Activated gamma-delta T cell treated with anti-CD3 and anti-CD28 coated beads, Interleukin-2, amount 50 U/mL, for 16 hours (primary cell): ENCODE measurements at regions not wholly inside any gene's neighbourhood (a gene's known extent, or its start where the extent isn't known, plus 50 kb on each side); places are given as distances from the start of the nearest gene placed in this dataset.

ENCODE experiments used
- DNase-seq: peaks from one replicate; pipeline ENCODE4 v3.0.0-alpha.2; 2020; ENCODE audit warnings: low read depth

- DNase-seq = no peak
Measured at GRCh38 chr1:234878288-234878687, 250.3 kb downstream of the TOMM20 start.

DNA sequence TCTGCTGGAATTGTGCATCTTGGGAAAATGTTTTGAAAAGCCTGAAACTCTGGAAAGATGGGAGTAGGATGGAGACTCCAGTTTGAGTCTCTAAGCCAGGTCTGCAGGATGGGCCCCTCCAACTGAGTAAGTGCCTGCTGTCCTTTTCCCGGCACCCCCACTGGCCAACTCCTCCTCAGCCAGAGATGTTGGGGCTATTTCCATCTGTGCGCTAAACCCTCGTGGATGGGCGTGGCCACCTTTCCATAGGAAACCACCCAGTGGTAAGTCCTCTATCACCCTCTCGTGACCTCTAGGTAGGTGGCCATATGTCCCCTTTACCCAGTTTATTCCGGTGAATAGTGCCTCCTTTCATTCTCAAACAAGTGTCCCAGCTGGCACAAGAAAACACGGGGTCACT is 250.9 kb downstream of the TOMM20 start:
- no peak for DNase-seq

DNA sequence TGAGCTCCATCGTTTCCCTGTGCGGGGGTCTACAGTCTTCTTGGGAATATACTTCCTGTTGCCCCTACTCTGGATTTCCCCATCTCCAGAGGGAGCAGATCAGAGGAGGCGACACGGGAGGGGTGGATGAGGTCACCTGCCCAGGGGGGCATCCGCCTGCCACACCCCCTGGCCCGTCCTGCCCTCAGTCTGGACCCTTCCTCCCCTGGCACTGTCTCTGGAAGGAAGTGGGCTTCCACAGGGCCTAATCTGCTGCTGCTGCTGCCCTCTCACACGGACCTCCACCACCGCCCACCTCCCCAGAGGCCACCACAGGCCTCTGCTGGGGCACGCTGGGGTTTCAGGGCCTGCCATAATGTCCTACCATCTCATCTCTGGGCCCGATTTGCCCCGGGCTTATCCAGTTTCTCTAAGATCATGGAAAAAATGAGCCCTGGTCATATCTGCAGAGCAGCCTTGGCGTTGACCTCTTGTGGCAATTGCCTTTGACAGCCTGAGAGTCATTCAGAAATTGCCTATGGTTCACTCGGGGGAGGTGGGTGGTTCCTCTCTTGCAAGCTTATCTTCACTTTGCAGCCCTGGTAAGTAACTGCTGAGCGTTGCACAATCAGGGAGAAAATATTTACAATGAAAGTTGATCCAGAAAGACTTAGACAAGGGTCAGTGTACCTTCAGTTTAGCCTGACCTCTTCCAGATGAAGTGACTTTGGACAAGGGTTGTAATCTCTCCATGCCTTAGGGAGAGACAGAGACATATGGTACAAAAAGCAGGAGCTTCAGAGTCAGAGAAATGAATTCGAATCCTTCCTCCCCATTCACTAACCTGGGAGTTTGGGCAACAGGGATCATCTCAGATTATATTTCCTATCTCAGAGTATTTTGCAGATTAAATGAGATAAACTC is 252.4 kb downstream of the TOMM20 start:
- no peak for DNase-seq

DNA sequence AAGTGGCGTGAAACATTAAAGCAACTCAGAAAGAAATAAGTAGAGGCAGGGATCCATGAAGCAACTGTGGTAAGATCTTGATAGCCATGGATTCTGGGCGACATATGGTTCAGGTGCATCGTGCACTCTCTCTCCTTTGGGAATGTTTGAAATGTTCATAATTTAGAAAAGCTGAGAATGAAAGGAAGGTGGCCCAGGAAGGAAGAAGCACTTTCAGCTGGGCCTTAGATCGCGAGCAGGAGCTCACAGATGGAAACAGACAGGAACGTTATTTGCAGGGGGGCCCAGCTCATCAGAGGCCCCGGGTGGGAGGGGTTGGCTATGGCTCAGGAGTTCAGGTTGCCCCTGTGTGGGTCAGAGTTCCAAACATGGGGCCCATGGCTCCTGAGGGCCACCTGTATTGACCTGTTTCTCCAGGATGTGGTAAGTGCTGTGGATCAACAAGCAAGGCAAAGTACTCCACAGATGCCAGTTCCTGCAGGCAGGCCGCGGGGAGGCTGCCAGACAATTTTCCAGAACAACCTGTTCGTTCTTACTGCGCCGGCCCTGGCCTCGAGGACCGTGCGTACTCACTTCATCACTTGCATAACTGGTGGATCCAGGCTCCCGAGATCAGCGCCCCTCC is 253.2 kb downstream of the TOMM20 start:
- DNase-seq = no peak

GRCh38 chr1:234874291-234875288 is 254.0 kb downstream of the TOMM20 start:
- DNase-seq = no peak

GRCh38 chr1:234871710-234872271 is 256.8 kb downstream of the TOMM20 start:
- no peak for DNase-seq

DNA sequence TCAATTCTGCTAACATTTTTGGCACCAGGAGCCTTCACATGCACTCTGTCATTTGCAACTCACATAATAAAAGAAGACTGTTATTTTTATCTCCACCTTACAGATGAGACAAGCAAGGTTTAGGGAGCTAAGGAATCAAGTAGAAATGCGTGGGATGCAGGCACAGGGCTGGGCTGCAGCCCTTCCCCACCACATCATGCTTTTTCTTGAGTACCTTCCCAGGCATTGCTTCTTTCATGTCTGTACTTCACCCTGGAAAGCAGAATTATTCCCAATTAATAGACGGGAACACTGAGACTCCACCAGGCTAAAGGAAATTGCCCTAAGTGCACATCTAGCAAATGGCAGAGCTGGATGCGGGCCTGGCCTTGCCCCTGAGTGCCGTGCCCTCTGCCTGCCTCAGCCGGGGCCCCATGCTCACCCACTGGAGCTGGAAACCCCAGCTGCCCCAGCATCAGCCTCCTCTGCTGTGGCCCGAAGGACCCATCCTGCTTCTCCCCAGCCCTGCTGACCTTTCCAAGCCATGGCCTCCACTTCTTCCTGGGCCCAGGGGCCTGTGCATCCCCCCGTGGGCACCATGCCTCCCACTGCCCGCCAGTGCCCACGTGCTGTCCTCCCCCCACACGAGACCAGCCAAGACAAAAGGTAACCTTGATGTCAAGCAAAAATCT is 257.5 kb downstream of the TOMM20 start:
- no peak for DNase-seq

DNA sequence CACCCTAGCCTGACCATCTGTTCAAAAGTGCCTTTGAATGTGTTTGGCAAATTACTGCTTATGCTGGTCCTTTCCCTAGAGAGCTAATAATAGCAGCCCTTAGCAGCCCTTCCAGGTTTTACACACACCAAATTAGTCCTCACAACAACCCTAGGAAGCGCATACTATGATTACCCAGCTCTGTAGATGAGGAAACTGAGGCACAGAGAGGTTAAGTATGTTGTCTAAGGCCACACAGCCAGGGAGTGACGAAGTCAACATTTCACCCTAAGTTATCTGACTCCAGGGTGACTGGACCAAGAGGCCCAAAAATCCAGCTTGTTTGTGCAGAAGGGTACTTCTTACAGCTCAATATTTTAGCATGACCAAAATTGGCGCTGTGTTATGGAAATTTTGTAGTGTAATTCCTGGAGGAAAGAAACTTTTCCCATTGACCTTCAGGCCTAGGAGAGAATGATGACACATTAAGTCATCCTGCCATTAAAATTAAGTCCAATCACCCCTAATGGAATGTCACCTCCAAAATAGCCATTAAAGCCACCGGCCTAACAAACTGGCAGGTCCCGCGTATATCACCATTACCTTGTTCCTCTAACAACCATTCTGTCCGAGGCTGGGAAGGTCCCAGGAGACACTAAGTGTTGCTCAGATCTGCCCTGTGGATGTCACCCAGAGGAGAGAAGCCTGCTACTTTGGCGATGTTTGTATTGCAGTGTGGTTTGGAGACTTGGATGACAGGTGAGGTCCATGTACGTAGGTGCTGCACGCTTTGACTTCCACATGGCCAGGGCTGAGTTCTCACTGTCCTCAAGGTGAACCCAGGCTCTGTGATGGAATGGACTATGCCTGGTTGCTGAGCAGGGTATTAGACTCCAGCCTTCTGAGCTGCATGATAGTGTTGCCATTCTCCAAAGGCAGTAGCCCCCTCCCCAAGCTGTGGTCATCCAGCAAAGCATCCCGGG is 258.3 kb downstream of the TOMM20 start:
- no peak for DNase-seq

DNA sequence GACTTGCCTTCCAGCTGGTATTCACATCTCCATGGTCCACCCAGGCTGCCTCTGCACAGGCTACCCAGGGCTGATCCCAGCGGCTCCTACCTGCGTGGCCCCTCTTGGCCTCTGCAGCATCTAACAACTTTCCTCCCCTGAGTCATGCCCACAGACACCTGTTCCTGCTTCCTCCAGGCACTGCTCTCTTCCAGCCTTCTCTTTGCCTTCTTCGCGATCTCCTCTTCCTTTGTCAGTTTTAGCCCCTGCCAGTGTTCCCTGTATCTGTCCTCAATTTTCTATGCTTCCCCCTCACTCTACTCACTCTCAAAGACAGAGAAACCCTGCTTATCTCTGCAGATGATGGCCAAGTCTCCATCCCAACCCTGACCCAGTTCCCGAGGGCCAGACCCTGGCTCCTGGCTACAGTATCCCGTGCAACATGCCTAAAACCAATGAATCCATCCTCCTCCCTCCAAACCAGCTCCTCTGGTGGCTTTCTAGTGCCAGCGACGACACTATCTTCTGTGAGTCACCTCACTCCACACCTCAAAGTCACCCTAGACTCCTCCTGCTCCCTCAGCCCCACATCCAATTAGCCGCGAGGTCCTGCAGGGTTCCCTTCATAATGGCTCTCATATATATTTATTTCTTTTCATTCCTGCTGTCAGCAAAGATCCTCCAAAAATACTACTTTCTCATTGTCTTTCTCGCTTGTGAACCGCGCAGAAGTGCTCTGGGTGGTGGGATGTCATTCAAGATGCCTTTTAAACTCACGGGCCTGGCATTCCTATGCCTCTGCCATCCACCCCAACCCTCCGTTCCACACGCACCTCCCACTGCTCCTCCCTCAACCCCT is 259.2 kb downstream of the TOMM20 start:
- DNase-seq = no peak

GRCh38 chr1:234868296-234869147 is 258.5 kb upstream of the IRF2BP2 start:
- no peak for DNase-seq

DNA sequence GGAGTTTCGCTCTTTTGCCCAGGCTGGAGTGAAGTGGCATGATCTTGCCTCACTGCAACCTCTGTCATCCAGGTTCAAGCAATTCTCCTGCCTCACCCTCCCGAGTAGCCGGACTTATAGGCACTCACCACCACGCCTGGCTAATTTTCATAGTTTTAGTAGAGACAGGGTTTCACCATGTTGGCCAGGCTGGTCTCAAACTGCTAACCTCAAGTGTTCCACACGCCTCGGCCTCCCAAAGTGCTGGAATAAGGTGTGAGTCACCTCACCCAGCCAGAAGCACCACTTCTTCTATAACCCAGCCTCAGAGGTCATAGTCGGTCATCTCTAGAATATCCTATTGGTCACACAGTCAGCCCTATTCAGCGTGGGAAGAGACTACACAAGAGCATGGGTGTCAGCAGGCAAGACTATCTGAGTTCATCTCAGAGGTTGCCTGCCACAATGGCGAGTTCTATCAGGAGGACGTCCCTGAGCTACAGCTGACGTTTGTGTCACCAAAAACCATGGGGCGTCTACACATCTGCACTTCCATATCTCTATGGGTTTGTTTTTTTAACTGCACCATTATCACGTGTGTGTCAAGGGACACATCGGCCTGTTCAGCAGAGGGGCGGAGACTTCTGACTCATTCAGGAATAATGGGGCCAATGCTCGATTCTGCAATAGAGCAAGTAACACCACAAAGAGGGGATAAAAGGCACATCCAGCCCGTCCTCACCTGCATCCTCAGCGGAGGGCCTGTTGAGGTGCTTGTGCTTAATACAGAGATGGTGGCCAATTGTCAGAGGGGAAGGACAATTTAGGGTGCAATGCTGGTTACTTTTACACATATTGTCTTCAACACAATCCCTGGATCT is 256.3 kb upstream of the IRF2BP2 start:
- no peak for DNase-seq

- DNase-seq = no peak
Measured at GRCh38 chr1:234865171-234866006, 255.4 kb upstream of the IRF2BP2 start.

DNA sequence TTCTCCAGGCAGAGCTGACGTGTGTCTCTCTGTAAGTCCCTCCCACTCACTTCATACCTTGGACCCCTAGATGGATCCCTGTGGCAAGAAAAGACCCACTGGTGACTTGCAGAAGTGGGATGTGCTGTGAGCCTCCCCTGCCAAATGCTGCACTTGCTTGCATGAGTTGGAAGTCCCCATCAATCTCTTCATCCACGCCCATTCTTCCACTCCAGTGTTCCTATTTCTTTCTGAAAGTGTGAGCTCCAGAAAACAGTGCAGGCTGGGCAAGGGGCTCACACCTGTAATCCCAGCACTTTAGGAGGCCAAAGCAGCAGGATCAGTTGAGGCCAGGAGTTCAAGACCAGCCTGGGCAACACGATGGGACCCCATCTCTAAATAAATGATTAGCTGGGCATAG is 254.1 kb upstream of the IRF2BP2 start:
- no peak for DNase-seq

GRCh38 chr1:234863551-234863971 is 253.6 kb upstream of the IRF2BP2 start:
- no peak for DNase-seq

DNA sequence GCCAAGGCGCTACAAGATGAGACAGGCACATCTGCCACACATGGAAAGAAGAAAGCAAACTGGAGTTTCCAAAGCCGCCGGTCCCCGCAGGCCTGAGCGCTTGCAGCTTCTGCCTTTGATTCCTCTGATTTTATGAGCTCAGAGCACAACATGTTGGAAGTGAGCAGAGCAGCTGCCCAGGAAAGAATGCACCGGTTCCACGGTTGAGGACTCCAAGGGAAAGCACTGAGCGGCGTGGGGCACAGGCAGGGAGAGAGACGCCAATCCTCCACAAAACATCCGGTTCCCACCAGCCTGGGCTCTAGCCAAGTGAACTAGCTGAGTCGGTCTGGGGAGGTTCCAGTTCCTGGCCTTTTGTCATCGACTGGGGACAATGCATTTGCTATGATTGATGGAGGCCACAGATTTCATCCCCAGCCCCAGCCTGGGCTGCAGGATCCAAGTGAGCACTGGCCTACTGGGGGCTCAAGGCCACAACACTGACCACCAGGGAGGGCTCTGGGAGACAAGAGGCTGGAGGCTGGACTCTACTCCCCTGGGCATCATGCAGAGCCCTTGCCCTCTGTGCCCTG is 253.1 kb upstream of the IRF2BP2 start:
- no peak for DNase-seq

GRCh38 chr1:234862360-234862943 is 252.5 kb upstream of the IRF2BP2 start:
- no peak for DNase-seq
